Astrocyte of the spinal cord (primary cell): ENCODE measurements at regions not wholly inside any gene's neighbourhood (a gene's known extent, or its start where the extent isn't known, plus 50 kb on each side); places are given as distances from the start of the nearest gene placed in this dataset.

Source experiments
- DNase-seq: peaks from one replicate; pipeline ENCODE4 v3.0.0; 2011; ENCODE audit warnings: low read depth, low spot score
- H3K4me3 ChIP-seq: 2 replicates; pipeline ENCODE4 v1.5.1; 2011; ENCODE audit warnings: low read depth, mild to moderate bottlenecking, low read length, moderate library complexity
- CTCF ChIP-seq: IDR thresholded peaks from 2 replicates; pipeline ENCODE4 v1.5.1; 2012; ENCODE audit warnings: low read depth, mild to moderate bottlenecking, low read length, inconsistent platforms
- in situ Hi-C: cut with HindIII; loops from 2 replicates; pipeline ENCODE4 v1.10.0; 2017; ENCODE audit warnings: low sequenced_read_pairs

- TF ChIP-seq CTCF, result no peak
- no peak overlapping the region for H3K4me3 ChIP-seq
- in situ Hi-C loops, result no loop called here
- DNase-seq, result no peak
These were observed 170.2 kb upstream of the ZMIZ1 start for GRCh38 chr10:78898341-78899097.

GRCh38 chr10:78899098-78899754, 169.5 kb upstream of the ZMIZ1 start:
- in situ Hi-C loops, result no loop called here
- no peak for TF ChIP-seq CTCF
- no peak for DNase-seq
- H3K4me3 ChIP-seq, result no peak overlapping the region

DNA sequence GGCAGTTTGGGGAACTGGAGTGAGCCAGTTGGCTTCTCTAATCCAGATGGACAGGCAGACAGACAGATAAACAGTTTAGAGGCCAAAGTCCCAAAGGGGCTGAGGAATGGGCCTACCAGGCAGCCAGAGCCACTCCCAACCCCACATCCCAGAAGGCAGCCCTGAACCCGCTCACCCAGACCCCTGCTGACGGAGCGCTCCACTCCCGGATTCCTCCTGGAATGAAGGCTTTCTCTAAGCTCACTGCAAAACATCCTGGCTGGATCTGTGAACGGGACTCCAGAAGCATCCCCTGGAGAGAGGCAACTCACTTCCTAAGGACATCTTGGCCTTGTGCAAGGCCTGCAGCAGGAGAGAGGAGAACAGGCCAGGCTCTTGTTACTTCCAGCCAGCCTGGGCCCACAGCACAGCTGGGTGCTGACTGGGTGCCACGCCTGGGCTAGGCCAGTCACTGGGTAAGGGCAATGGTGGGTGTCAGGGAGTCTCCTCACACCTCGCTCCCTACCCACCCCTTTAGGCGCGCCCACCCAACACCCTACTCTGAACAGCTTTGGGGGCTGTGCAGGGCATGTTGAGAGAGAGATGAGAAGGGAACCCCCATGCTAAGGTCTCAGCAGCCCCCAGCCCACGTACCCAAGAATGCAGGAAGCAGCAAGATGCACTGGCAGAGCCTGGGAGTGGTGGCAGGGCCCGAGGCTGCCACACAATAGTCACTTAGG, 168.6 kb upstream of the ZMIZ1 start:
- no peak for TF ChIP-seq CTCF
- no peak for DNase-seq
- in situ Hi-C loops, result no loop called here

GRCh38 chr10:78900715-78901430, 167.9 kb upstream of the ZMIZ1 start:
- no peak overlapping the region for H3K4me3 ChIP-seq
- no peak for TF ChIP-seq CTCF
- DNase-seq, result no peak
- in situ Hi-C loops, result no loop called here

More for the DNA sequence above, 168.6 kb upstream of the ZMIZ1 start:
- H3K4me3 ChIP-seq, result no peak overlapping the region

DNA sequence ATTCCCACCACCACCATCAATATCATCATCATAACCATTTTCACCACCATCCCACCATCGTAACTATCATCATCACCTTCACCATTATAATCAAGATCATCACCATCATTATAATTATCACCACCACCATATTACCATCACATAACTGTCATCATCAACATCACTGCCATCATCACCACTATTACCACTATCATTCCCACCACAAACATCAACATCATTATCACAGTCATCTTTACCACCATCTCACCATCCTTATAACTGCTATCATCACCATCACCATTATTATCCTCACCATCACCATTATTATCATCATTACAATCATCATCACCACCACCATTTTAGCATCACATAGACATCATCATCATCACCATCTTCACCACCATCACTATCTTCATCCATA, 167.1 kb upstream of the ZMIZ1 start:
- no peak for DNase-seq
- TF ChIP-seq CTCF, result no peak
- in situ Hi-C loops, result no loop called here
- H3K4me3 ChIP-seq, result no peak overlapping the region

DNA sequence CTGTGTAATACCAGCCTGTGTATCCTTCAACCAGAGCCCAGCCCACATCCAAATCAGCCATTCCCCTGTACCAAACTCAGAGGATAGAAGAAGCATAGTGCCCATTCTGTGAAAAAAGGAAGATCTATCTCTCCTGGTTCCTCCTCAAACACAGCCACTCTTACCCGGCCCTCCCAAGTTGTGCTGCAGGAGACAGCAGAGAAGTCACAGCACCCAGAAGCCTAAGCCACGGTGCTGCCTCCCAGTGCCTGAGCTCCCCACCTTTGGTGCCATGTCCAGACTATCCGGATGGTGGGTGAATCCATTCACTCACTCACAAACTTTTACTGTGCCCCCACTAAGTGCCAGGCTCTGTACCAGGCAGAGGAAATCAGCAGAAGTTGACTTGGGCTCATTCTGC, 166.0 kb upstream of the ZMIZ1 start:
- TF ChIP-seq CTCF, result no peak
- DNase-seq, result no peak
- no peak overlapping the region for H3K4me3 ChIP-seq
- in situ Hi-C loops, result no loop called here
